Left renal cortex interstitium (tissue), 4 donors: ENCODE measurements at regions not wholly inside any gene's neighbourhood (a gene's known extent, or its start where the extent isn't known, plus 50 kb on each side); places are given as distances from the start of the nearest gene placed in this dataset.
"Not testable (repeated sequence)": the region's sequence is repeated elsewhere in the genome, so short reads cannot be mapped to it uniquely, and the experiment has no call there.

Experiments used
- DNase-seq, 4 donors: peaks; one replicate each; pipeline ENCODE4 v3.0.0-alpha.2; 2013; ENCODE audit warnings: low read depth in 4 of 4, low spot score in 2 of 4, missing footprints in 1 of 4

DNA sequence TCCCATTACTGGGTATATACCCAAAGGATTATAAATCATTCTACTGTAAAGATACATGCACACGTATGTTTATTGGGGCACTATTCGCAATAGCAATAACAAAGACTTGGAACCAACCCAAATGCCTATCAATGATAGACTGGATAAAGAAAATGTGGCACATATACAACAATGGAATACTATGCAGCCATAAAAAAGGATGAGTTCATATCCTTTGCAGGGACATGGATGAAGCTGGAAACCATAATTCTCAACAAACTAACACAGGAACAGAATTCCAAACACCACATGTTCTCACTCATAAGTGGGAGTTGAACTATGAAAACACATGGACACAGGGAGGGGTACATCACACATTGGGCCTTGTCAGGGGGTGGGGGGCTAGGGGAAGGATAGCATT, 453.0 kb upstream of the FANCL start:
- not testable (repeated sequence) for DNase-seq

DNA sequence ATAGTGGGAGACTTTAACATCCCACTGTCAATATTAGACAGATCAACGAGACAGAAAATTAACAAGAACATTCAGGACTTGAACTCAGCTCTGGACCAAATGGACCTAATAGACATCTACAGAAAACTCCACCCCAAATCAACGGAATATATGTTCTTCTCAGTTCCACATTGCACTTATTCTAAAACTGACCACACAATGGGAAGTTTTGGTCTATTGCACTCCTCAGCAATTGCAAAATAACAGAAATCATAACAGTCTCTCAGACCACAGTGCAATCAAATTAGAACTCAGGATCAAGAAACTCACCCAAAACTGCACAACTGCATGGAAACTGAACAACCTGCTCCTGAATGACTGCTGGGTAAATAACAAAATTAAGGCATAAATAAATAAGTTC, 449.9 kb upstream of the FANCL start:
- not testable (repeated sequence) for DNase-seq

DNA sequence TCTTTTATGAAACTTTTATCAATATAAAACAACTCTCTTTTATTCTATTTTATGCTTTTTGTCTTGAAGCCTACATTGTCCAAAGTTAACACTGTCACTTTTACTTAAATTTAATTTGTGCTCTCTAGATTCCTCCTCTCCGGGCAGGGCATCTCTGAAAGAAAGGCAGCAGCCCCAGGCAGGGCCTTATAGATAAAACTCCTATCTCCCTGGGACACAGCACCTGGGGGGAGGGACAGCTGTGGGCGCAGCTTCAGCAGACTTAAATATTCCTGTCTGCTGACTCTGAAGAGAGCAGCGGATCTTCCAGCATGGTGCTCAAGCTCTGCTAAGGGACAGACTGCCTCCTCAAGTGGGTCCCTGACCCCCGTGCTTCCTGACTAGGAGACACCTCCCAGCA, 447.7 kb upstream of the FANCL start:
- no peak for DNase-seq

DNA sequence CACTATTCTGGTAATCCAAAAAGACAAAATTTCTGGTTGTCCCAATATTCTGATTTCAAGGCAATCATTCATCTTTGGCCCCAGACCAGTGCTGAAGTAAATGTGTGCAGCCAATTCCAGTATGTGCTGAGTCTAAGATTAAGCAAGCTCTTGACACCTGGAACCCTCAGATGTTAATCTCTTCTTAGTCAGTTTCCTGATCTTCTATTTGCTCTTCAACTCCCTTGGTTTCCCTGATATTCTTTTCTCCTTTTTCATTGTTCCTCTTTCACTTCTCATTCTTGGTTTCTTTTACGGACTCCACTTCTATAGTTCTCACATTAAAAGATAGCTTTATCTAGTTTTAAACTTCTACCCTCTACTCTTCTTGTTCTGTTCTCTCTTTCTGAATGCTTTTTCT, 445.7 kb upstream of the FANCL start:
- no peak for DNase-seq

DNA sequence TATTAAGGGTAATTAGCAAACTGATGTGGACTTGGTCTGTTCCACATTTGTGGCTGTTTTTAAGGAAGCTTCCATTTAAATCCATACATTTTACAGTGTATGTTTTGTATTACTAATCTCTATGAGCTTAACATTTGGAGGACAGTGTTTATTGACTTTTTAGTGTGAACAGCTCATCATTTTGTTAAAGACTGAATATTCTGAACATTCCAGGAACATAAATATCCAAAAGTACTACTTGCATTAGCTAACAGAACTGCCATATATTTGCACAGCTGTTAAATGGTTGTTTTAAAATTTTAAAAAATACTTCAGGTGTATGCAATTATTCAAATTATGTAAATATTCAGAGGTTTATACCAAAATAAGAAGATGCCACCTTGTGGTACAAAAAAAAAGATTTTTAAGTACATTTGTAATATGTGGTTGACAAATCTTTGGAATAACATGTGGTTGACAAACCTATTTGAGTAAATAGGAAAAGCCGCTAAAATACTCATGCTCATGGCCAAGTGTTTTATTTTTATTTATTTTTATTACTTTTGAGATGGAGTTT, 439.7 kb upstream of the FANCL start:
- DNase-seq = no peak

DNA sequence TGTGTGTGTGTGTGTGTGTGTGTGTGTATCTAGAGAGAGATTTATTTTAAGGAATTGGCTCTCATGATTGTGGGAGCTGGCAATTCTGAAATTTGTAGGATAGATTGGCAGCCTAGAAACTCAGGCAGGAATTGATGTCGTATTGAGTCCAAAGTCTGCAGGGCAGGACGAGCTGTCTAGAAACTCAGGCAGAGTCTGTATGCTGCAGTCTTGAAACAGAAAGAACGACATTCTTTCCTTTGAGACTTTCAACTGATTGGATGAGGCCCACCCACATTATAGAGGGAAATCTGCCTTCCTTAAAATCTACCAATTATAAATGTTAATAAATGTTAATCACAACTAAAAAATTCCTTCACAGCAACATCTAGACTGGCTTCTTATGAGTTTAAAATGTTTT, 436.6 kb upstream of the FANCL start:
- no peak for DNase-seq

DNA sequence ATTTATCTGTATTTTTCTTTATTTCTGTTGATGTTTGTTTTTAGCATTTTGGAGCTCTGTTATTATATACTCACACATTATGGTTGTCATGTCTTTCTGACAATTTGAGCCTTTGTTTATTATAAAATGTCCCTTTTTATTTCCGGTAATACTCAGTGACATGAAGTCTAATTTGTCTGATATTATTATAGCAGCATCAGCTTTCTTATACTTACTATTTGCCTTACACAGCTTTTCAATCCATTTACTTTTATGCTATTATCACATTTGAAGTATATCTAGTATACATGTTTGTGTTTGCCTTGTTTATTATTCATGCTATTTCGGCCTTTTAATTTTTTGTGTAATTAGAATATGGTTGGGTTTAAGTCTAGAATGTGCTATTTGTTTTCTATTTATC, 430.6 kb upstream of the FANCL start:
- DNase-seq = no peak

DNA sequence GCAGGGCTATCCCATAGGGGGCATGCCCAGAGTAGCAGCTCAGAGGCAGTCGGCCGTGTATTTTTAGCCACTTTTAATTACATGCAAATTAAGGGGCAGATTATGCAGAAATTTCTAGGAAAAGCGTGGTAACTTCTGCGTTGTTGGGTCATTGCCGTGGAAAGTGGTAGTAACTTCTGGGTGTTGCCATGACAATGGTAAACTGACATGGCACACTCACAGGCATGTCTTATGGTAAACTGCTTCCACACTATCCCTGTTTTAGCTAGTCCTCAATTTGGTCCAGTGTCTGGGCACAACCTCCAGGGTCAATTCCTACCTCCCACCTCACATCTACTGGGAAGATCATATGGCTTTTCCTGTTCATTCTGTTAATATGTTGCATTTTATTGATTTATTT, 428.9 kb upstream of the FANCL start:
- no peak for DNase-seq

DNA sequence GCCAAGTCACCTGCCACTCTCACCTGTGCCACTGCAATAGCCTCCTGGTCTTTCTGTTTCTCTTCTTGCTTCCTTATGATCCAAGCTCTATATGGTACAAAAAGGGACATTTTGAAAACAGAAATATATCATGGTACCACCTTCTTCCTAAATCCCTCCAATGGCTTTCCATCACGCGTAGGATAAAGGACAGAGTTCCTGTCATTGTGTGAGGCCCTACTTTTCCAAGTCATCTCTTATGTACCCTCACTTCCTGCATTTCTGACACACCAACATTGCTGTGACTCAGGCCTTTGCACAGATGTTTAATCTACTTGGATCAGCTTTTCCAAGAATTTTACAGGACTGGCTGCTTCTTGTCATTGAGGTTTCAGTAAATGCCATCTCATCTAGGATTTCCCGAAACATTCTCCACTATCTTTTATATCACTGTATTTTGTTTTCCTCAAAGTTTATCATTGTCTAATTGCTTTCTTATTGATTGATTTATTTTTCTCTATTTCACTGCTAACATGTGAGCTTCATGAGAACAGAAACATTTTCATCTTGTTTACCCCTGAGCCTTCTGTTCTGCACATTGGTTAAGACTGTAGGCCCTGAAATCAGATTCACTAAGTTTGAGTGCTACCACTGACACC, 426.1 kb upstream of the FANCL start:
- DNase-seq = no peak

DNA sequence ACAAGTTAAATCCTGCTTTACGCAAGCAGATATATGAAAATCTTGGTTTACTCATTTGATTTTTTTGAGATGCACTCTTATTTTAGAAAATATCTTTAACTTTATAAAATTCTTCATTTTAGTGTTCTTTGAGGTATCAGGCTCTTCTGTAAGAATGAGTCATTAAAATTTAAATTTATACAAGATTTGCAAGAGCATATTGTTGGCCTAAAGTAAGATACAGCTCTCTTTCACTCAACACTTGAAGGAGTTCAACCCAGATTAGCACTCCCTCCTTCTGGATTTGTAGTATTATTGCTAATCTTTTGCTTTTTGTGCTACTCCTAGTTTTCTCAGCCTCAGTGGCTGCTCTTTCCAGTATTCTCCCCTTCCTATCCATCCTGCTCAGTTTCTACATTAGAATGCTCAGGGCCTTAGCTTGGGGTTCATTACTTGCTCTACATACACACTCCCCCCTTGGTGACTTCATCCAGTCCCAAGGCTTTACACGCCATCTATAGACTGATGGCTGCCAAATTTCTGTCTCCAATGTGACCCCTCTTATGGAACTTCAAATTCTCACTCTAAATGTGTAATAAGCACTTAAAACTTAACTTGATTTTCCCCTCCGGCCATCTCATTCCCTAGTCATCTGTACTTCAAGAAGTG, 425.3 kb upstream of the FANCL start:
- DNase-seq = no peak

DNA sequence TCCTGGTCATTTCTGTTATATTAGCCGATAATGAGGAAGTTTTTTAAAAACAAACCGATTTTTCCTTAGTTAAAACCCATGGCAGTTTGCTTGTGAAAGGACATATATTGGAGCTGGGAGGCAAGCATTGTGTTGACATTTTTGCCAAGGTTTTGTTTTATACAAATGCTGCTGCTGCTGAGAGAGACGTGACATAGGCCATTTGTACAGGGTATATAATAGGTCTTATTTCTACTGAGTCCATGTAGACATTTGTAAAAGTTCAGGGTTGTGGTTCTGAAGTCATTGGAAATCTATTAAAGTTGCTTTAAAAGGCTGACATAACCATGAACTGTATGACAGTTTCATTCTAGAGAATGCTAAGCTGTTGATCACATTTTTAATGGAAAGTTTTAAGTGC, 424.0 kb upstream of the FANCL start:
- no peak for DNase-seq

DNA sequence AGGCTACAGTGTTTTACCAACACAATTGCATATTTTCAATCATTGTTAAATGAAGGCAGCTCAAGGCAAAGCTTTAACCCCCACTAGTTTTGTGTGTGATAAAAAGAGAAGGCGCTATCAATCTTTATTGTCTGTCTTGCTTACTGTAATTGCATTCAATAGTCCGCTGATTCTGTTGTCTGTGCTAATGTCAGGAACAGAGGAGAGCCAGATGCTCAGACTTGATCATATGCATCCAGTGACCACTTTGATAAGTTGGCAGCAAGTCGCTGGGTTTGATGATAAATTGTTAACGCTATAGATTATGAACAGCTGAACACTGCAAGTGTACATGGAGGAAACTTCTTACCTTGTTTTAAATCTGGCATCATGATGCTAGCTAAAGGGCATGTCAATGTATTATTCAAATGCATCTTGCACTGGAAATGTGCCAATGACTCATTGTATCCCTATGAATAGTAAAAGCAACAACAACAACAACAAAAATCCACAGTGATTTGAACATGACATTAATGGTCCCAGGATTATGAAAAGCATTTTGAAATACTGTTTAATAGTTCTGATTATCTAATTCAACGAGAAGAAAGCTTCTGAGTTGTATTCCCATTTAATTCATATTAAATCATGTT, 423.5 kb upstream of the FANCL start:
- DNase-seq = no peak

DNA sequence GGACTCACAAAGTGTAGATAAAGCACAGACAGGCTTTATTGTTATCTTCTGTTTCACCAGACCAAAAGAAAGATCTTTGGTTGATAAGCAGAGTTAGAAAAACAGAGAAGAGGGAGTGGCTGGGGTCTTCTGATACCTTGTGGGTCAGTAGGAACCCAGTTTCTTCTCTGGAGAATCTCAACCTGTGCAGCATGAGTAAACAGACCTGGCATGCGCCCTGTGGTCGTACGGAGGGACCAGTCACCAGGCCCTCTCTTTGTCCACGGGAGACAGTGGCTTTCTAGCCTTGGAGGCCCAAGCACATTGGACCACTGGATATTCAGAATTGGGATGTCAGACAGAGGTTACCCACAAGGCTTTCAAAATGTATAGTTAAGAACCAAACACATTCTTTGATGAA, 418.9 kb upstream of the FANCL start:
- no peak for DNase-seq

DNA sequence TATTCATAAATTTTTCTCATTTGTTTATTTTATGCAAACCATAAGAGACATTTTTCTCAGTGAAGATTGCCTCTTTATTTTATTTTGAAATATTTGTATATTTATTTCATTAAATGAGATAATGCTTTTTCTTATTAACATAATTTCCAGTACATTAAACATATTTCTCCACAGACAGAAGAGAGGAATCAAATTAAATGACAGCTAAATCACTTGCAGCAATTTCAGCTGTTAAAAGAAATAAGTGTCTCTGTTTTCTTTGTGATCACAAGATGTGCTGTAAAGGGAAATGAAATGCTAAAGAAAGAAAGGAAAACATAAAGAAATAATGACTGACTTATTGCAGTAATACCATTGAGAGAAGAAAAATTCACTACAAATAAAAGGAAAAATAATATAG, 414.0 kb upstream of the FANCL start:
- DNase-seq = no peak

DNA sequence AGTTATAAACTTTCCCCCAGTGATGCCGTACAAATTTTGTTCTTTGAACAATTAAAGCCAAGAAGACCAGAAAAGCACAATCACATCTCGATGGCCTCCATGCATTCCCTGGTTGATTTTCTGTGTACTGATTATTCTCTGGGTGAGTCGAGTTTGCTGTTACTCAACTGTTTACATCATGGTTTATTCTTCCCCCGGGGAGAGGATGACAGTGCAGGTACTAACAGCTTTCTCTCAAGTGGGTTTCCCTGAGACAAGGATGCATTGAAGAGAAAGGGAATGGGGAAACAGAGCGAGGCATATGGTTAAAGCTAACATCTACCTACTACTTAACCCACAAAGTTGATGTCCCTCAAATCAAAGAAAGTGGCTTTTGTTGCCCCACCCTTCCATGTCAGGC, 410.8 kb upstream of the FANCL start:
- DNase-seq = no peak

DNA sequence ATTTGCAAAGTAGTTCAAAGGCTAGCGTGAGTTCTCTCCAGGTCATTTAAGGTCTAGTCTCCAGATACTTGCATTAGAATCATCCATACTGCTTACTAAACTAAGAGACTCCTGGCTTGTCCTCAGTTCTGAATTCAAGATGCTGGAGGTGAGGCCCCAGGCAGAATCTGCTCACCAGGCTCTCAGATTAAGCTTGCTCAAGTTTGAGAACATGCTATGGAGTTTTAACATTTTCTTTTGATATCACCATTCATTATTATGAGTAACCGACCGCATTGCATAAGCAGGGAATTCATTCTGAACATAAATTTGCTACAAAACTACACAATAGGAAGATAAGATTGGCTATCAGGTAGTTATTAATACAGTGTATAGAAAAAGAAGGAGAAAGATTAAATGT, 409.7 kb upstream of the FANCL start:
- no peak for DNase-seq

DNA sequence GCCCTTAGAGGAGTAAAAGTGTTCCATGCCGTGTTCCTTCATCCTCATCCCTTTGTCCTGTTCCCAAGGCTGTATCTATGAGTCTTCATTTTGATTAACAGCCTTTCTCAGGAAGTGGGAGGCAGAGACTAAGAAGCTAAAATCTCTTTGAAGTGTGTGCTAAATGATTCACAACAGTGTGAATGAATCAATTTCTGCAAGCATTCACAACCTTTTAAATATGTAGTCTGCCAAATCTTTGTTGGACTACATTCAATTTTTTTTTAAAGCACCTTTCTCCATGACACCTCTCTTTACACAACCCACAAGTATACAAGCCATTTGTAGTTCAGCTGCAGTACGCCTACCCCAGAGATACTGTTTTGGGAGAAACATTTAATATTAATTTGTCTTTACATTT, 408.6 kb upstream of the FANCL start:
- DNase-seq = no peak

DNA sequence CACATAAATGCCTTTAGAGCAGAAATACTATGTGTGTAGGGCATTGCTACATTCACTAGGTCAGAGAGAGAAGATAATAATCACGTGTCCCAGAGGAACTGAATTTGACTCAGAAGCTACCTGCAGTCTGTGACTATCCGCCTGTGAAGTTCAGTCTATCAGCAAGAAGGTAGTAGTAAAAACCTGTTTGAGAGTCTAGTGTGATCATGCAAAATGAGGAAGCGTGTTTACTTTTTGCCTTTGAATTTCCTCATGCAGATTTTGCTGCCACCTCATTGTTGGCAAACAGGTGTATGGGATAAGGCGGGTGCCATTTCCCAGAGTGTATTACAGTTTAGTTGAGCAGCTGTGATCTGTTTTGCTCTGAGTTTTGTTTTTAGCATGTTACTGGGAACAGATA, 403.9 kb upstream of the FANCL start:
- DNase-seq = no peak

DNA sequence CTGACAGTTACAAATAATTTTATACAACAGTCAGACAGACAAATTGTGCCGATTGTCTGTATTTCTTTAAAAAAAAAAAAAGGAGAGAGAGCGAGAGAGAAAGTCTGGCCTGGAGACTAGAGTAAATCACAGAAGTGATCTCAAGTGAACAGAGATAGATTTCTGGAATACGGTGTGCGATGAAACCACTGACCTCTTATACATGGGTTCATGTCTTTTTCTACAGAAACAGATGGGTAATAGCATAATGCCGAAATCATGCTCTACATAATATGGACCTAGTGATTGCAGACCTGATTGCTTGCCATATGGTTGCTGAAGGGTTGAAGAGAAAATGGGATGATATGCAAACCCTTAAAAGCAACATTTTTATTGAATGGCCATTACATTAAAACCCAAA, 403.3 kb upstream of the FANCL start:
- DNase-seq = no peak

DNA sequence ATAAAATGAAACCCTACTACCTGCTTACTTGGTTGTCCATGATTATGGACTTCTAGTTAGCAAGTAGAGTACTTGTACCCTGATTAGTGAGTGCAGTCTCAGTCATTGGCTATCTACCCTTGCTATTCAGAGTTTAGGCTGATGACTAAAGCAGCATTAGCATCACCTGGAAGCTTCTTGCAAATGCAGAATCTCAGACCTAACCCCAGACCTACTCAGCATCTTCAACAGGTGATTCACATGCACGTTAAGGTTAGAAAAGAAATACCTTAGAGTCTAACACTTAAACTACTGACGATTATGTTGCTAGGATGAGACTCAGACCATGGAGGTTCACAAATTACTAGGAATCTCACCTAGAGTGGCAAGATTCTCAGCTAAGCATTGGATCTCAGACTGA, 399.9 kb upstream of the FANCL start:
- DNase-seq = no peak

DNA sequence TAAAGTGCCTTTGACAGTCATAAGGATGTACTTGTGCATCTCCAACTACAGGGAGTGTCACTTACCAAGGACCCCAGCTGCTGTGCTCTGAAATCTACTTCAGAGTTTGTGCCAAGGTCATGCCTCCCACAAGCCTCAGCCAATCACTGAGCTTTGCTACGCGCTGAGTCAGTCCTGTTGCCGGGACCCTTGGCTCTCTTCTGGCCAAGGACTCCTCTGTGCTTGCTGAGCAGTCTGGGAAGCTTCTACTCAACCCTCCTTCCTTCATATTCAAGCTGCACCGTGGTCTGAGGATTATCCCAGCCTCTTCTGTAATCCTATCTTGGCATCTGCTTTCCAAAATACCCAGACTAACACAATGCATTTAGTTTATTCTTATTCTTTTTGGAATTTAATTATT, 398.9 kb upstream of the FANCL start:
- DNase-seq = no peak

DNA sequence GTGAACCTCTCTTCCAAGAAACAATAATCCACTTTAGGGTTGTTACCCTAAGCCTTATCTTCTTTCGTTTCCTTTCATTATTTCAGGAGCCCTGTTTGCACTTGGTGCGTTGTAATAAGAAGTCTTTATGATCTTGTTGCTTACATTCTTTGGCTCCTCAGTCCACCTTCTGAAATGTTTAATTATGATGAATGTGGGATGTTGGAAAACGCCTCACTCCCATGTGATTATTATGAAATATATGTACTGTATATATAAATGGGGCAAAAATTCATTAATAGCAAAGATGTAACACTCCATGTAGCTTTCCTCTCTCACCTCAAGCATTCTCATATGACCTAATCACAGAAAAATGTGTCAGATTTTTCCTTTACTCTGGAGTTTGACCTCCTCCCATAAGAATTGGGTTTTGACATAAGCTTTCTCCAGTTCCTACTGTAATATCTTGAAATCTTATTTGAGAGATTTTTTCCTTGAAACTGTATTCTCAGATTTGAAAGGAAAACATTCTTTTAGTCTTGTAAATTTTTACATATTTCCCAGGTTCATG, 397.2 kb upstream of the FANCL start:
- DNase-seq = no peak
